ENCODE measurements at regions not wholly inside any gene's neighbourhood (a gene's known extent, or its start where the extent isn't known, plus 50 kb on each side); places are given as distances from the start of the nearest gene placed in this dataset.

- no peaks in the 10 kb centered on the region for H3K27me3 ChIP-seq (ENCODE audit: insufficient read depth, poor library complexity, severe bottlenecking)
- no peak overlapping the region for H3K27ac ChIP-seq (replicated peaks)
- DNase-seq (ENCODE audit: low read depth in 1 of 2, low spot score in 1 of 2): no peak
- TF ChIP-seq POLR2AphosphoS5 (IDR thresholded peaks at IDR 0.05; ENCODE audit: low read depth) (no peak), GABPA (IDR thresholded peaks at IDR 0.05; ENCODE audit: low read depth) (no peak)
- no peak overlapping the region for H3K4me3 ChIP-seq (replicated peaks; ENCODE audit: insufficient read depth, low read length)
Measured at GRCh38 chr14:98752660-98753059, 519.3 kb downstream of the BCL11B start.

GRCh38 chr14:98754343-98755020 is 517.5 kb downstream of the BCL11B start:
- peak; percentile 36 to 57 for DNase-seq (ENCODE audit: low read depth in 1 of 2, low spot score in 1 of 2)
- H3K27ac ChIP-seq (replicated peaks): peak overlapping the region; percentile 12; the same call in 1 of the 2 replicates
- TF ChIP-seq GABPA (IDR thresholded peaks at IDR 0.05; ENCODE audit: low read depth): no peak
- TF ChIP-seq SPI1 (IDR thresholded peaks at IDR 0.05; ENCODE audit: borderline replicate concordance, low read depth): no peak
- TF ChIP-seq POLR2AphosphoS5 (IDR thresholded peaks at IDR 0.05; ENCODE audit: low read depth): no peak
- no peak for TF ChIP-seq CTCF (IDR thresholded peaks at IDR 0.05; ENCODE audit: insufficient read depth, low read length)
- TF ChIP-seq REST (IDR thresholded peaks at IDR 0.05; ENCODE audit: insufficient replicate concordance, low read depth): no peak
- H3K27me3 ChIP-seq (ENCODE audit: insufficient read depth, poor library complexity, severe bottlenecking): no peaks in the 10 kb centered on the region
- no peak overlapping the region for H3K4me3 ChIP-seq (replicated peaks; ENCODE audit: insufficient read depth, low read length)

DNA sequence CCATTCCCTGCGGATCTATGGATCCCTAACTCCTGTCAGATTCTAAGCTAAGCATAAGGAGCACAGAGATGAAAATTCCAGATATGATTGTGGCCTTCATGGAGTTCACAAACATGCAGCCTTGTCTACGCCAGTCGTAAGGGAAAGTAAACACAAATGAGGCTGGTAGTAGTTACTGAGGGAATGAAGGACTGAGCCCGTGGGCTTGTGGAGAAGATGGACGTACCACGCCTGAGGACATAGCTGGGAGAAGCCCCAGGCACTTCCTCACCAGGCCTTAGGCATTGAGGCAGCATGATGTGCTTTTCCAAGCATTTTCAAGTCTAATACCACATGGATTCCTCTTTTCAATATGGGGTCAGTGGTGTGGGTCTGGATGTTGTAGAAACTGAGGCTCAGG is 515.2 kb downstream of the BCL11B start:
- DNase-seq (ENCODE audit: low read depth in 1 of 2, low spot score in 1 of 2): no peak
- H3K27me3 ChIP-seq (ENCODE audit: insufficient read depth, poor library complexity, severe bottlenecking): no peaks in the 10 kb centered on the region
- no peak overlapping the region for H3K4me3 ChIP-seq (replicated peaks; ENCODE audit: insufficient read depth, low read length)
- H3K27ac ChIP-seq (replicated peaks): no peak overlapping the region
- no peak for TF ChIP-seq POLR2AphosphoS5 (IDR thresholded peaks at IDR 0.05; ENCODE audit: low read depth)
- no peak for TF ChIP-seq GABPA (IDR thresholded peaks at IDR 0.05; ENCODE audit: low read depth)
- TF ChIP-seq SPI1 (IDR thresholded peaks at IDR 0.05; ENCODE audit: borderline replicate concordance, low read depth): no peak
- TF ChIP-seq CTCF (IDR thresholded peaks at IDR 0.05; ENCODE audit: insufficient read depth, low read length): no peak
- TF ChIP-seq REST (IDR thresholded peaks at IDR 0.05; ENCODE audit: insufficient replicate concordance, low read depth): no peak

DNA sequence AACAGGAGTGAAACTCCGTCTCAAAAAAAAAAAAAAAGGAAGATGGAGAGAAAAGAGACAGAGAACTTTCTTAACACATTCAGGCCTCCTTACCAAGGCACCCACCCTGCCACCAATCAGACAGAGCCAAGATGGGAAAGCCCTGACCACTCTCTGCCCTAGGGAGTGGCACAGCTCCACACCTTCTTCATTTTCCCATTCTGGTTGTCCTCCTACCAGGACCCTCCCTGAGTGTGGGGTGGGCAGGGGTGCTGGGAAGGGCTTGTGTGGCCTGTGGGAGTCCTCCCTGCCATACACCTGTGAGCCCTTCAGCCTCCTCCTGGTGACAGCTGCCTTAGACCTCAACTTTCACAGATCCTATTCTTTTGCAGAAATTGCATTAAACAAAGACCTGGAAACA is 513.6 kb downstream of the BCL11B start:
- H3K4me3 ChIP-seq (replicated peaks; ENCODE audit: insufficient read depth, low read length): no peak overlapping the region
- DNase-seq (ENCODE audit: low read depth in 1 of 2, low spot score in 1 of 2): no peak
- H3K27ac ChIP-seq (replicated peaks): no peak overlapping the region
- no peak for TF ChIP-seq REST (IDR thresholded peaks at IDR 0.05; ENCODE audit: insufficient replicate concordance, low read depth)
- no peak for TF ChIP-seq GABPA (IDR thresholded peaks at IDR 0.05; ENCODE audit: low read depth)
- TF ChIP-seq POLR2AphosphoS5 (IDR thresholded peaks at IDR 0.05; ENCODE audit: low read depth): no peak
- TF ChIP-seq SPI1 (IDR thresholded peaks at IDR 0.05; ENCODE audit: borderline replicate concordance, low read depth): no peak
- TF ChIP-seq CTCF (IDR thresholded peaks at IDR 0.05; ENCODE audit: insufficient read depth, low read length): no peak
- no peaks in the 10 kb centered on the region for H3K27me3 ChIP-seq (ENCODE audit: insufficient read depth, poor library complexity, severe bottlenecking)
